SHP77 treated with DMSO at 0.1 percent for 48 hours (cell line): ENCODE measurements at regions not wholly inside any gene's neighbourhood (a gene's known extent, or its start where the extent isn't known, plus 50 kb on each side); places are given as distances from the start of the nearest gene placed in this dataset.

Experiments used
- DNase-seq: peaks from one replicate; lab custom pipeline; 2025; lab: John Stamatoyannopoulos, UW

GRCh38 chr6:147135211-147135681, 69.0 kb upstream of the STXBP5 start:
- no peak for DNase-seq

- no peak for DNase-seq
Observed at GRCh38 chr6:147136057-147136456, 68.2 kb upstream of the STXBP5 start.

GRCh38 chr6:147137986-147138385, 66.2 kb upstream of the STXBP5 start:
- no peak for DNase-seq

- no peak for DNase-seq
Observed at GRCh38 chr6:147138835-147139234, 65.4 kb upstream of the STXBP5 start.

GRCh38 chr6:147141711-147142308, 62.4 kb upstream of the STXBP5 start:
- DNase-seq, result peak; percentile 23

- DNase-seq, result no peak
Observed at GRCh38 chr6:147142684-147143245, 61.5 kb upstream of the STXBP5 start.

GRCh38 chr6:147149092-147149491, 55.1 kb upstream of the STXBP5 start:
- DNase-seq, result no peak

GRCh38 chr6:147149826-147150225, 54.4 kb upstream of the STXBP5 start:
- DNase-seq, result no peak

GRCh38 chr6:147150293-147150692, 53.9 kb upstream of the STXBP5 start:
- no peak for DNase-seq
